Fibroblast of the aortic adventitia (primary cell): ENCODE measurements at regions not wholly inside any gene's neighbourhood (a gene's known extent, or its start where the extent isn't known, plus 50 kb on each side); places are given as distances from the start of the nearest gene placed in this dataset.

ENCODE experiments used
- DNase-seq: peaks from one replicate; pipeline ENCODE4 v3.0.0-alpha.2; 2010; ENCODE audit warnings: low read depth
- H3K4me3 ChIP-seq: 2 replicates; pipeline ENCODE4 v1.5.1; 2011; ENCODE audit warnings: low read depth, mild to moderate bottlenecking, control low read depth, low read length, moderate library complexity
- CTCF ChIP-seq: IDR thresholded peaks from 2 replicates; pipeline ENCODE4 v1.5.1; 2011; ENCODE audit warnings: mild to moderate bottlenecking, low read length, control low read depth, inconsistent platforms; ENCODE audit not compliant: insufficient read depth

- TF ChIP-seq CTCF, result no peak
- no peak for DNase-seq
- H3K4me3 ChIP-seq, result no peak overlapping the region
Measured at GRCh38 chr1:229089586-229090208, 181.2 kb upstream of the RAB4A start.

- TF ChIP-seq CTCF, result no peak
- no peak for DNase-seq
- no peak overlapping the region for H3K4me3 ChIP-seq
Measured at GRCh38 chr1:229091721-229092136, 179.2 kb upstream of the RAB4A start.

- TF ChIP-seq CTCF, result no peak
- DNase-seq, result no peak
- H3K4me3 ChIP-seq, result no peak overlapping the region
Measured at GRCh38 chr1:229092377-229093237, 178.3 kb upstream of the RAB4A start.

GRCh38 chr1:229093238-229093540 lies 177.7 kb upstream of the RAB4A start:
- no peak for DNase-seq
- no peak overlapping the region for H3K4me3 ChIP-seq
- TF ChIP-seq CTCF, result no peak

GRCh38 chr1:229093609-229094336 lies 177.1 kb upstream of the RAB4A start:
- DNase-seq, result no peak
- no peak for TF ChIP-seq CTCF
- H3K4me3 ChIP-seq, result no peak overlapping the region

GRCh38 chr1:229094476-229095311 lies 176.2 kb upstream of the RAB4A start:
- TF ChIP-seq CTCF, result no peak
- no peak overlapping the region for H3K4me3 ChIP-seq
- peak; percentile 25 for DNase-seq
